DOHH2 (cell line): ENCODE measurements at regions not wholly inside any gene's neighbourhood (a gene's known extent, or its start where the extent isn't known, plus 50 kb on each side); places are given as distances from the start of the nearest gene placed in this dataset.

Source experiments
- EZH2phosphoT487 ChIP-seq: fragments of 200-600 bp; sonication (generic); IDR thresholded peaks from 2 replicates; pipeline ENCODE4 v1.6.1; 2017; ENCODE audit warnings: borderline replicate concordance, mild to moderate bottlenecking, antibody characterized with exemption, low read length, moderate library complexity, mixed read lengths
- TF ChIP-seq, protein P1 (sequence below): fragments of 200-600 bp; sonication (generic); IDR thresholded peaks from one replicate; pipeline ENCODE4 v1.5.1; 2014; ENCODE audit warnings: antibody characterized with exemption, mild to moderate bottlenecking, low read depth, low read length; ENCODE audit not compliant: poor library complexity, severe bottlenecking

DNA sequence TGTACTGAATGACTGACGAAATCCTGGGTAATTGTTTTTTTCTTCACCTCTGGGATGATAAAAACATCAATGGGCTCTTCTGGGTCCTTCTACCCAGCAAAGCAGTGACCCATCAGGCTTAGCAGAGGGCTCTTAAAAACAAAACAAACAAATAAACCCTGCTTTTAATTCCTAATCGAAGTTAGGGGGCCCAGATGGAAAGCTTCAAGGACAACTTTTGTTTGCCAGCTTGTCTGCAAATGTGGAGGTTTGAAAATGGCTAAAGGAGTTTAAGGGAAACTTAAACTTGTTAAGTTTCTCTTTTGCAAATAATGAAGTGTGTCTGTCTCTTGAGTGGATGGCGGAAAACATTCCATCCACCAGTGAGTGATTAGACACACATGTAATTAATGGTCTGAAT lies 327.2 kb downstream of the SATB2 start:
- TF ChIP-seq, protein P1, sequence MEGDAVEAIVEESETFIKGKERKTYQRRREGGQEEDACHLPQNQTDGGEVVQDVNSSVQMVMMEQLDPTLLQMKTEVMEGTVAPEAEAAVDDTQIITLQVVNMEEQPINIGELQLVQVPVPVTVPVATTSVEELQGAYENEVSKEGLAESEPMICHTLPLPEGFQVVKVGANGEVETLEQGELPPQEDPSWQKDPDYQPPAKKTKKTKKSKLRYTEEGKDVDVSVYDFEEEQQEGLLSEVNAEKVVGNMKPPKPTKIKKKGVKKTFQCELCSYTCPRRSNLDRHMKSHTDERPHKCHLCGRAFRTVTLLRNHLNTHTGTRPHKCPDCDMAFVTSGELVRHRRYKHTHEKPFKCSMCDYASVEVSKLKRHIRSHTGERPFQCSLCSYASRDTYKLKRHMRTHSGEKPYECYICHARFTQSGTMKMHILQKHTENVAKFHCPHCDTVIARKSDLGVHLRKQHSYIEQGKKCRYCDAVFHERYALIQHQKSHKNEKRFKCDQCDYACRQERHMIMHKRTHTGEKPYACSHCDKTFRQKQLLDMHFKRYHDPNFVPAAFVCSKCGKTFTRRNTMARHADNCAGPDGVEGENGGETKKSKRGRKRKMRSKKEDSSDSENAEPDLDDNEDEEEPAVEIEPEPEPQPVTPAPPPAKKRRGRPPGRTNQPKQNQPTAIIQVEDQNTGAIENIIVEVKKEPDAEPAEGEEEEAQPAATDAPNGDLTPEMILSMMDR: no peak
- TF ChIP-seq EZH2phosphoT487: no peak
